GM10266 (cell line): ENCODE measurements at regions not wholly inside any gene's neighbourhood (a gene's known extent, or its start where the extent isn't known, plus 50 kb on each side); places are given as distances from the start of the nearest gene placed in this dataset.

Experiments
- DNase-seq: peaks from one replicate; pipeline ENCODE4 v3.0.0; 2012; ENCODE audit errors: extremely low spot score
- TF ChIP-seq, protein P1 (sequence below): IDR thresholded peaks from 2 replicates; pipeline ENCODE4 v1.5.1; 2012; ENCODE audit warnings: mild to moderate bottlenecking, low read depth; ENCODE audit not compliant: control insufficient read depth, insufficient read depth; ENCODE audit errors: missing control alignments

DNA sequence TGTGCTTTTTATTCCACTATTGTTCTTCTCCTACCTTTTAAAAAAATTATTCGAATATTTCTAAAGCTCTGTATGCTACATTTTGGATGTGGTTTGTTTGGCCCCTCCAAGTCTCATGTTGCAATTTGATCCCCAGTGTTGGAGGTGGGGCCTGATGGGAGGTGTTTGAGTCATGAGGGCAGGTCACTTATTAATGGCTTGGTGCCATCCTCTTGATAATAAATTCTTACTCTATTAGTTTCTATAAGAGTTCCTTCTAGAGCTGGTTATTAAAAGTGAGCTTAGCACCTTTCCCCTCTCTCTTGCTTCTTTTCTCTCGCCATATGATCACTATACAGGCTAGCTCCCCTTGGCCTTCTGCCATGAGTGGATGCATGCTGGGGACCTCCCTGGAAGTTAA lies 445.6 kb upstream of the PDE3A start:
- DNase-seq: no peak
- TF ChIP-seq, protein P1, sequence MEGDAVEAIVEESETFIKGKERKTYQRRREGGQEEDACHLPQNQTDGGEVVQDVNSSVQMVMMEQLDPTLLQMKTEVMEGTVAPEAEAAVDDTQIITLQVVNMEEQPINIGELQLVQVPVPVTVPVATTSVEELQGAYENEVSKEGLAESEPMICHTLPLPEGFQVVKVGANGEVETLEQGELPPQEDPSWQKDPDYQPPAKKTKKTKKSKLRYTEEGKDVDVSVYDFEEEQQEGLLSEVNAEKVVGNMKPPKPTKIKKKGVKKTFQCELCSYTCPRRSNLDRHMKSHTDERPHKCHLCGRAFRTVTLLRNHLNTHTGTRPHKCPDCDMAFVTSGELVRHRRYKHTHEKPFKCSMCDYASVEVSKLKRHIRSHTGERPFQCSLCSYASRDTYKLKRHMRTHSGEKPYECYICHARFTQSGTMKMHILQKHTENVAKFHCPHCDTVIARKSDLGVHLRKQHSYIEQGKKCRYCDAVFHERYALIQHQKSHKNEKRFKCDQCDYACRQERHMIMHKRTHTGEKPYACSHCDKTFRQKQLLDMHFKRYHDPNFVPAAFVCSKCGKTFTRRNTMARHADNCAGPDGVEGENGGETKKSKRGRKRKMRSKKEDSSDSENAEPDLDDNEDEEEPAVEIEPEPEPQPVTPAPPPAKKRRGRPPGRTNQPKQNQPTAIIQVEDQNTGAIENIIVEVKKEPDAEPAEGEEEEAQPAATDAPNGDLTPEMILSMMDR: no peak

DNA sequence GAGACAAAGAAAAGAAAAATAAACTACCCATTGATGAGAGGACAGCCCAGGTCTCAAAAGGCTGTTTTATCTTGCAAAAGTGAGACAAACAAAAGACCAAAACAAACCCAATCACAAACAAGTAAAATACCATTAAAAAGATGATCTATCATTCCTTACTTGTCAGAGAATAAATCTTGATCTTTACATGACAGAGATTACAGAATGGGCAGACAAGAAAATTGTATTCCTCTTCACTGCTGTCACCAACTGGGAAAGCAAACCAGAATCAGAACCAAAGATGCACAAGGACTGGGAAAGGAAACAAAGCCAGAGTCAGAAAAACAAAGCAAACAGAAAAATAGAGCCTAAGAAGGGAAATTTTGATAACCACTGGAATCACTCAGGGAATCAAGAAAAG lies 444.0 kb upstream of the PDE3A start:
- no peak for DNase-seq
- TF ChIP-seq, protein P1: no peak

DNA sequence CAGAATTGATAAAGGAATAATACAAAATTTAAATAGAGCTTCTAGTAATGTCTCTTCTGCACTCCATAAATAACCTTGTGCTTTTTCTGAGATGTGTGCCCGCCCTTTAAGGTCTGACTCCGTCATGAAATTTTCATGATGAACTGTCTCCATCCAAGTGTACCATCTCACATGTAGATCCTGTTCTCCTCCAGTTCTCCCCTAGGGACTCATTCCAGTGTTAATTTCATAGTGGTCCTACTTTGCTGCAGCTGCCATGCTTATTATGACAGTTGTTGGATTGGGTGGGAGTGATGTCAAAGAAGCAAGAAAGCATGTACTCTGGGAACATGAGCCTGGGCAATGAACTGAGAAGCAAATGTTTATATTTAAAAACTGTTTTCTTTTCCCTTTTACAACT lies 442.5 kb upstream of the PDE3A start:
- TF ChIP-seq, protein P1: no peak
- DNase-seq: no peak

DNA sequence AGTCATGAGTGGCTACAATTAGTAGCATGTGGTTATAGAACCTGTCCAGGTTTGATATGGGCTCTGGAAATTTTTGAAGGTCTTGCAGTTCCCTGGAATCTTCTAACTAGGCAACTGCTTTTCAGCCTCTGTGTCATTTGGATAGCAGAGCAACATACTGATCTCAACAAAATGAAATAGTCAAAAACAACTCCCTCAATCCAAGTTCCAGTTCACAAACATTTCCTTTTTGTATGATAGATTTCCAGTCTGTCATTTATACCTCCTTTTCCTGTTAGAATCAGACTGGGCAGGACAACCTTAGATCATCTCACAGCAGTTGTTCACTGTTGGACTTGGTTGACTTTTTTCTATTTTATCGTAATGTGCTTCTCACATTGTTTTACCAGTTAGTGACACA lies 442.1 kb upstream of the PDE3A start:
- TF ChIP-seq, protein P1: no peak
- DNase-seq: no peak

DNA sequence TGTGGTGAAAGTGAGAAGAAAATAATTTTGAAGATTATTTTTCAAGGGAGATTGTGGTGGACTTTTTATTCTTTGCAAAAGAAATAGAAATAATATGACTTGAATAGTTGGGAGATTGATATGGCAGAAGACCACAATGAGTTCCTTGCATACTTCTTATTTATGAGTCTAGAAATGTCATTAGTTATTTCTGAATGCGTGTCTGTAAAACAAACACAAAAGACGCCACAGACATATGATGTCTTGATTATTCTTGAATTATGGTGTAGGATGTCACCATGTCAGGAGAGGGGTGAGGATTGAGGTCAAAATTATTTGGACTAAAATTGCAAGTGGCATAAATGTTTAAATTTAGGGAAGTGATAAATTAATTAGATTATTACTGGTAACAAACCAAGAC lies 440.7 kb upstream of the PDE3A start:
- DNase-seq: no peak
- TF ChIP-seq, protein P1: no peak

DNA sequence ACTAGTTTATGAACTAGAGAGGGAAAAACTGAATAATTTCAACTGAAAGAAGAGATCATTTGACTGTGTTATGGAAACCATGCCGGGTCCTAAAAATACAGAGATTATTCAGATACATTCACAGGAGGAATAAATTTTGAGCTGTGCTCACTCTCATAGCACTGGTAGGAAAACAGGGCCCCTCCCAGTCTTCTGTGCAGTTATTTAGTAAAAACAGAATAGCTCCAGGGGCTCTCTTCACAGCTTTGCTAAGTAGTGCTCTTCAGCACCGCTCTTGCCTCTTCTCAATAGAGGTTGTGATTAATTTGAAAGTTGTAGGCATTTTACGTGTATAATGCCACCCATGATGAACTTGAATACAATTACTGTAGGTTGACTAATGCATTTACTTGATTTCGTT lies 435.9 kb upstream of the PDE3A start:
- DNase-seq: no peak
- TF ChIP-seq, protein P1: no peak

DNA sequence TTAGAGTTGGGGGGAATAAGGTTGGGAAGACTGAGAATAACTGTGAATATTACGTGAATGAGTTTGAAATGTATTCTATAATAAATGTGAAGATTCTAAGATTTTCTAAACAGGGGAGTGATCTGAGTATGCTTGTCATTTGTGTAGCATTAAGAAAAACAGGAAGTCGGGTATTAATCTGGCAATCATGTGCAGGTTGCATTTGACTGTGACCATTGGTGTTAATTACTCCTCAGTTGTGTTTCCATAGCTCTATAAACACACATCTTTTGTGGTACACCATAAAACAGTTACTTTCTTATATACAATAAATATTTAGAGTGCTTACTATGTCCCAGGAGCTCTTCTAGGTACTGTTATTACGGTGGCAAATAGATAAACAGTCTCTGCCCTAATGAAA lies 434.4 kb upstream of the PDE3A start:
- TF ChIP-seq, protein P1: no peak
- no peak for DNase-seq
